Right lobe of liver (tissue), 6 donors: ENCODE measurements at regions not wholly inside any gene's neighbourhood (a gene's known extent, or its start where the extent isn't known, plus 50 kb on each side); places are given as distances from the start of the nearest gene placed in this dataset.

Experiments used
- ATAC-seq, 4 donors: fragments of 200-7000 bp; cut with Tn5 transposase; one replicate each; pipeline ENCODE4 v1.9.1; 2020; ENCODE audit warnings: mild to moderate bottlenecking in 4 of 4, moderate library complexity in 4 of 4
- DNase-seq, 3 donors: peaks; one replicate each; pipeline ENCODE4 v3.0.0-alpha.2; 2020
- H3K27ac ChIP-seq, 3 donors: fragments of 200-600 bp; one replicate each; pipeline ENCODE4 v1.8.0; 2022
- H3K27me3 ChIP-seq, 2 donors: fragments of 200-600 bp; one replicate each; pipeline ENCODE4 v1.8.0; 2022
- H3K36me3 ChIP-seq, 4 donors: fragments of 200-600 bp; sonication (generic) in 1 of 4; one replicate each; pipeline versions ENCODE4 v1.5.1 to v1.8.0; 2017 to 2022; ENCODE audit warnings: control low read depth in 1 of 4
- H3K4me1 ChIP-seq, 4 donors: fragments of 200-600 bp; sonication (generic) in 1 of 4; one replicate each; pipeline versions ENCODE4 v1.5.1 to v1.8.0; 2017 to 2022; ENCODE audit warnings: control low read depth in 1 of 4
- H3K4me3 ChIP-seq, 3 donors: fragments of 200-600 bp; one replicate each; pipeline ENCODE4 v1.8.0; 2022
- H3K9me3 ChIP-seq, 4 donors: fragments of 200-600 bp; sonication (generic) in 1 of 4; one replicate each; pipeline versions ENCODE4 v1.5.1 to v1.8.0; 2017 to 2022; ENCODE audit warnings: control low read depth in 1 of 4
- POLR2A ChIP-seq: fragments of 450-650 bp; IDR thresholded peaks from one replicate; pipeline ENCODE4 v1.6.1; 2017; ENCODE audit warnings: antibody characterized with exemption, mild to moderate bottlenecking
- WGBS: methylation state at CpG from one replicate; pipeline ENCODE4 v1.1.6; 2018; ENCODE audit warnings: low coverage, low lambda C conversion rate; ENCODE audit not compliant: insufficient coverage; ENCODE audit errors: missing lambda C conversion rate; 5-methylcytosine and 5-hydroxymethylcytosine counted together
- intact Hi-C, 2 donors: fragments of 100-400 bp; cut with DNase I; formaldehyde crosslinking; loops; one replicate each; pipeline versions ENCODE4 v1.11.2 to v1.14.1; 2022
- TF ChIP-seq, protein P1 (sequence below), 4 donors: fragments of 200-600 bp in 3 of 4; fragments of 450-650 bp in 1 of 4; IDR thresholded peaks; one replicate each; pipeline versions ENCODE4 v1.5.1 to v1.8.0; 2016 to 2022; ENCODE audit warnings: antibody characterized with exemption in 4 of 4, mild to moderate bottlenecking in 2 of 4
- donor health status: DM: no; HTN: yes; CAD: no.
- donor health status: DM: no; HTN: no; CAD: no.
- donor health status: DM: no; HTN: no; CAD: no.
- donor health status: DM: no; HTN: yes; CAD: no.
- donor health status: DM: no; HTN: yes; CAD: no.

DNA sequence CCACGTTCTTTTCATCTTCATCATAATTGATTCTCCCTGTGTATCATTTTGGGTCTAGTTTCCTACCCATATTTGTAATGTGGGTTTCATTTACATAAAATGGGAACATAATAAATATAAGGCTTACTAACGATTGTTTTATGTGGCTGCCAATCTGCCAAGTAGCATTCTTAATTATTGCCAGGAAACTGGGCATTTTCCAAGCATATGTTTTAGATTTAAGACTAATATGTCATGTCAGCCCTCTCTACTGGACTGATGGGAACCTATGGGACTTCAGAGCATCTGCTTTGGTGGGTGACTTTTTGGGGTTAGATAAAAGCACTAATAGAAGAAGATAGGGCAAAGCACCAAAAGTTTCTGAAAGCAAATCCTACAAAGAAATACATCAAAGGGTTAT lies 157.5 kb downstream of the TBX18 start:
- no peaks in the 10 kb centered on the region for H3K4me1 ChIP-seq
- intact Hi-C loops, result no loop called here
- 47% methylated on average over 2 of the region's 2 CpGs for WGBS
- no peak for TF ChIP-seq POLR2A
- TF ChIP-seq, protein P1, sequence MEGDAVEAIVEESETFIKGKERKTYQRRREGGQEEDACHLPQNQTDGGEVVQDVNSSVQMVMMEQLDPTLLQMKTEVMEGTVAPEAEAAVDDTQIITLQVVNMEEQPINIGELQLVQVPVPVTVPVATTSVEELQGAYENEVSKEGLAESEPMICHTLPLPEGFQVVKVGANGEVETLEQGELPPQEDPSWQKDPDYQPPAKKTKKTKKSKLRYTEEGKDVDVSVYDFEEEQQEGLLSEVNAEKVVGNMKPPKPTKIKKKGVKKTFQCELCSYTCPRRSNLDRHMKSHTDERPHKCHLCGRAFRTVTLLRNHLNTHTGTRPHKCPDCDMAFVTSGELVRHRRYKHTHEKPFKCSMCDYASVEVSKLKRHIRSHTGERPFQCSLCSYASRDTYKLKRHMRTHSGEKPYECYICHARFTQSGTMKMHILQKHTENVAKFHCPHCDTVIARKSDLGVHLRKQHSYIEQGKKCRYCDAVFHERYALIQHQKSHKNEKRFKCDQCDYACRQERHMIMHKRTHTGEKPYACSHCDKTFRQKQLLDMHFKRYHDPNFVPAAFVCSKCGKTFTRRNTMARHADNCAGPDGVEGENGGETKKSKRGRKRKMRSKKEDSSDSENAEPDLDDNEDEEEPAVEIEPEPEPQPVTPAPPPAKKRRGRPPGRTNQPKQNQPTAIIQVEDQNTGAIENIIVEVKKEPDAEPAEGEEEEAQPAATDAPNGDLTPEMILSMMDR (IDR thresholded peaks at IDR 0.05), result no peak
- no peak overlapping the region for H3K4me3 ChIP-seq
- H3K9me3 ChIP-seq, result no peaks in the 10 kb centered on the region
- H3K36me3 ChIP-seq, result no peaks in the 10 kb centered on the region
- no peak for ATAC-seq
- no peak for DNase-seq
- no peaks in the 10 kb centered on the region for H3K27me3 ChIP-seq
- no peak overlapping the region for H3K27ac ChIP-seq

- Histone ChIP-seq H3K9me3 (no peaks in the 10 kb centered on the region), H3K27me3 (no peaks in the 10 kb centered on the region), H3K4me3 (no peak overlapping the region), H3K36me3 (no peaks in the 10 kb centered on the region), H3K4me1 (no peaks in the 10 kb centered on the region), H3K27ac (no peak overlapping the region)
- DNase-seq, result no peak
- TF ChIP-seq, protein P1 (IDR thresholded peaks at IDR 0.05), result no peak
- no peak for TF ChIP-seq POLR2A
- ATAC-seq, result no peak
- intact Hi-C loops, result no loop called here
- WGBS, result 24% methylated on average over 1 of the region's 1 CpG
Measured at GRCh38 chr6:84605298-84605697, 159.1 kb downstream of the TBX18 start.

- Histone ChIP-seq H3K27ac (no peak overlapping the region), H3K27me3 (no peaks in the 10 kb centered on the region), H3K9me3 (no peaks in the 10 kb centered on the region), H3K36me3 (no peaks in the 10 kb centered on the region), H3K4me1 (no peaks in the 10 kb centered on the region), H3K4me3 (no peak overlapping the region)
- WGBS, result 53% methylated on average over 3 of the region's 3 CpGs
- intact Hi-C loops, result no loop called here
- ATAC-seq (no peak), DNase-seq (no peak)
- no peak for TF ChIP-seq POLR2A
- TF ChIP-seq, protein P1 (IDR thresholded peaks at IDR 0.05), result no peak
Measured at GRCh38 chr6:84601366-84601765, 163.0 kb downstream of the TBX18 start.

DNA sequence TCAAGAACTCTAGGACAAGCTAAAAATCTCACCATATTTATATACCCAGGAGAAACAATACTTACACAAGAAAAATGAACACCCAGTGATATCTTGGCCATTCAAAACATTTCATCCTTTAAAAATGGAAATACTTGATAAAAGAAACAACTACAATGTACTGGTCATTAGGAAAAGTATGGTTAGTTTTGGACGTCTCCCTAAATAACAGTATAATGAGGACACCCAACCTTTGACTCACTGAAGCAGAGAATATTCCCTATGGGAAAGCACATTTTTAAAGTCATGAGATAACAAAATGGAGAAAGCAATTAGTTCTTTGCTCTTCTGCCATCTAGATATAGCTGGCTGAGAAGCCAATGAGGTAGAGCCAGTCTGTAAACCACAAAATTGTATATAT lies 164.4 kb downstream of the TBX18 start:
- intact Hi-C loops, result no loop called here
- no peak overlapping the region for H3K4me3 ChIP-seq
- no peaks in the 10 kb centered on the region for H3K4me1 ChIP-seq
- H3K27me3 ChIP-seq, result no peaks in the 10 kb centered on the region
- ATAC-seq (no peak), DNase-seq (no peak)
- H3K36me3 ChIP-seq, result no peaks in the 10 kb centered on the region
- H3K27ac ChIP-seq, result no peak overlapping the region
- TF ChIP-seq, protein P1 (IDR thresholded peaks at IDR 0.05), result no peak
- no peak for TF ChIP-seq POLR2A
- 36% methylated on average over 1 of the region's 1 CpG for WGBS
- H3K9me3 ChIP-seq, result no peaks in the 10 kb centered on the region

DNA sequence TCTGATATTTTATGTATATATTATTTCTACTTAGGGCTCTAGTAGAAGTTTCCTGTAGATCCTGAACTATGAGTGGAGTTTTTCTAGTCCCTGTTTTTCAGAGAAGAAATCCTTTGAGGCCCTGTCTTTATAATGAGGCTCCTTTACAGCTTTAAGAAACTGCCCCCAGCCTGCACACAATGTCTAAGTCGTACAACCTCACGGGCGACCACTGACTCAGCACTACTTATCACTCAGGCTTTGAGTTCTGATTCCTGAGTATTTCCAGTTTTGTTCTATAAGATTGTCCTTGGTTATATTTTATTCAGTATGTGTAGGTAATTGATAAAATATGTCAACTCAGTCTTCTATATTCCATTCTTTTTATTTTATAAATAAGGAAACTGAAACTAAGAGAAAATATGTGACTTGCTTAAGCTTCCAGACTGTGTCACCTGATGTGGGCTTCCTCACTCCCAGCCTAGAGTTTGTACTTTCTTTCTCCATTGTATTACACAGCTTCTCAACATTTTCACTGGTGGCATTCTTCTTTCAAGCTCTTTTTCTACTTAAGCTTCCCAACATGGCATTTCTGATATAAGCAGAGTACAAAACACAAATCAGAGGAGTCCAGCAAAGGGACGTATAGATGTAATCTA lies 167.0 kb downstream of the TBX18 start:
- ATAC-seq (no peak), DNase-seq (no peak)
- intact Hi-C loops, result no loop called here
- Histone ChIP-seq H3K4me1 (no peaks in the 10 kb centered on the region), H3K27ac (no peak overlapping the region), H3K9me3 (no peaks in the 10 kb centered on the region), H3K4me3 (no peak overlapping the region), H3K27me3 (no peaks in the 10 kb centered on the region), H3K36me3 (no peaks in the 10 kb centered on the region)
- TF ChIP-seq, protein P1 (IDR thresholded peaks at IDR 0.05), result no peak
- TF ChIP-seq POLR2A, result no peak
- WGBS, result 40% methylated on average over 4 of the region's 4 CpGs
